Smooth muscle cell (in vitro differentiated cells): ENCODE measurements at regions not wholly inside any gene's neighbourhood (a gene's known extent, or its start where the extent isn't known, plus 50 kb on each side); places are given as distances from the start of the nearest gene placed in this dataset.

Experiments used
- DNase-seq: peaks from one replicate; lab custom pipeline; 2025; ENCODE audit not compliant: unreplicated experiment; lab: John Stamatoyannopoulos, UW
- H2AFZ ChIP-seq: fragments of 200-600 bp; sonication (generic); 2 replicates; pipeline ENCODE4 v1.6.0; 2016; ENCODE audit warnings: antibody characterized with exemption, low read depth, mild to moderate bottlenecking
- H3F3A ChIP-seq: fragments of 200-600 bp; sonication (generic); 2 replicates; pipeline ENCODE4 v1.6.0; 2017; ENCODE audit warnings: antibody characterized with exemption, low read depth
- H3K27ac ChIP-seq: fragments of 200-600 bp; sonication (generic); 2 replicates; pipeline ENCODE4 v1.5.1; 2016; ENCODE audit warnings: low read depth, mild to moderate bottlenecking
- H3K27me3 ChIP-seq: fragments of 200-600 bp; sonication (generic); 2 replicates; pipeline ENCODE4 v1.6.1; 2016; ENCODE audit warnings: low read depth, mild to moderate bottlenecking
- H3K36me3 ChIP-seq: fragments of 200-600 bp; sonication (generic); 2 replicates; pipeline ENCODE4 v1.5.1; 2016; ENCODE audit warnings: low read depth
- H3K4me1 ChIP-seq: fragments of 200-600 bp; sonication (generic); 2 replicates; pipeline ENCODE4 v1.5.1; 2016; ENCODE audit warnings: low read depth
- H3K4me2 ChIP-seq: fragments of 200-600 bp; sonication (generic); 2 replicates; pipeline ENCODE4 v1.6.0; 2016; ENCODE audit warnings: mild to moderate bottlenecking
- H3K4me3 ChIP-seq: fragments of 200-600 bp; sonication (generic); 2 replicates; pipeline ENCODE4 v1.5.1; 2016; ENCODE audit warnings: mild to moderate bottlenecking
- H3K79me2 ChIP-seq: fragments of 200-600 bp; sonication (generic); 2 replicates; pipeline ENCODE4 v1.6.0; 2016; ENCODE audit warnings: low read depth, mild to moderate bottlenecking
- H3K9ac ChIP-seq: fragments of 200-600 bp; sonication (generic); 2 replicates; pipeline ENCODE4 v1.6.0; 2016; ENCODE audit warnings: low read depth
- H3K9me3 ChIP-seq: fragments of 200-600 bp; sonication (generic); replicated peaks from 2 replicates; pipeline ENCODE4 v1.5.1; 2016; ENCODE audit warnings: low read depth
- H4K20me1 ChIP-seq: fragments of 200-600 bp; sonication (generic); 2 replicates; pipeline ENCODE4 v1.6.0; 2016; ENCODE audit warnings: low read depth
- CTCF ChIP-seq: fragments of 200-600 bp; sonication (generic); IDR thresholded peaks from 2 replicates; pipeline ENCODE4 v1.5.1; 2017; ENCODE audit warnings: borderline replicate concordance, mild to moderate bottlenecking, antibody characterized with exemption; ENCODE audit not compliant: insufficient read depth, poor library complexity, severe bottlenecking
- WGBS: methylation state at CpG from one replicate; pipeline ENCODE4 v1.1.7; 2016; ENCODE audit warnings: low lambda C conversion rate; 5-methylcytosine and 5-hydroxymethylcytosine counted together

GRCh38 chr5:107211630-107212029, 459.1 kb downstream of the EFNA5 start:
- no peaks in the 10 kb centered on the region for H3K4me1 ChIP-seq
- WGBS: 83% methylated on average over 3 of the region's 3 CpGs
- H2AFZ ChIP-seq: no peak overlapping the region
- no peaks in the 10 kb centered on the region for H4K20me1 ChIP-seq
- H3K4me3 ChIP-seq: no peak overlapping the region
- no peak overlapping the region for H3K9ac ChIP-seq
- no peak overlapping the region for H3K27ac ChIP-seq
- no peaks in the 10 kb centered on the region for H3K79me2 ChIP-seq
- no peaks in the 10 kb centered on the region for H3K9me3 ChIP-seq
- H3K27me3 ChIP-seq: no peaks in the 10 kb centered on the region
- H3K4me2 ChIP-seq: no peak overlapping the region
- H3K36me3 ChIP-seq: no peaks in the 10 kb centered on the region
- no peak for DNase-seq
- no peaks in the 10 kb centered on the region for H3F3A ChIP-seq
- no peak for TF ChIP-seq CTCF

- no peak overlapping the region for H3K4me3 ChIP-seq
- no peak overlapping the region for H3K9ac ChIP-seq
- no peaks in the 10 kb centered on the region for H3K79me2 ChIP-seq
- WGBS: 83% methylated on average over 3 of the region's 3 CpGs
- H3K4me1 ChIP-seq: no peaks in the 10 kb centered on the region
- no peak for TF ChIP-seq CTCF
- no peak overlapping the region for H3K4me2 ChIP-seq
- no peak overlapping the region for H3K27ac ChIP-seq
- no peaks in the 10 kb centered on the region for H3F3A ChIP-seq
- H3K36me3 ChIP-seq: no peaks in the 10 kb centered on the region
- no peaks in the 10 kb centered on the region for H4K20me1 ChIP-seq
- no peaks in the 10 kb centered on the region for H3K27me3 ChIP-seq
- DNase-seq: no peak
- H3K9me3 ChIP-seq: no peaks in the 10 kb centered on the region
- H2AFZ ChIP-seq: no peak overlapping the region
Observed at GRCh38 chr5:107208867-107209266, 461.9 kb downstream of the EFNA5 start.

GRCh38 chr5:107204413-107204812, 466.3 kb downstream of the EFNA5 start:
- no peak for DNase-seq
- H3K9me3 ChIP-seq: no peaks in the 10 kb centered on the region
- no peak overlapping the region for H3K4me3 ChIP-seq
- H3K4me1 ChIP-seq: no peaks in the 10 kb centered on the region
- WGBS: 86% methylated on average over 5 of the region's 5 CpGs
- no peak for TF ChIP-seq CTCF
- H3K79me2 ChIP-seq: no peaks in the 10 kb centered on the region
- H3K36me3 ChIP-seq: no peaks in the 10 kb centered on the region
- H3K27ac ChIP-seq: no peak overlapping the region
- no peaks in the 10 kb centered on the region for H3K27me3 ChIP-seq
- H2AFZ ChIP-seq: no peak overlapping the region
- no peaks in the 10 kb centered on the region for H3F3A ChIP-seq
- H4K20me1 ChIP-seq: no peaks in the 10 kb centered on the region
- no peak overlapping the region for H3K9ac ChIP-seq
- H3K4me2 ChIP-seq: no peak overlapping the region

- Histone ChIP-seq H3K4me3 (no peak overlapping the region), H3K27me3 (no peaks in the 10 kb centered on the region), H2AFZ (no peak overlapping the region), H3K27ac (no peak overlapping the region), H3K4me1 (no peaks in the 10 kb centered on the region), H3K4me2 (no peak overlapping the region), H4K20me1 (no peaks in the 10 kb centered on the region), H3K36me3 (no peaks in the 10 kb centered on the region), H3F3A (no peaks in the 10 kb centered on the region), H3K9ac (no peak overlapping the region), H3K79me2 (no peaks in the 10 kb centered on the region), H3K9me3 (no peaks in the 10 kb centered on the region)
- 98% methylated on average over 4 of the region's 4 CpGs for WGBS
- no peak for TF ChIP-seq CTCF
- DNase-seq: no peak
Observed at GRCh38 chr5:107203243-107203642, 467.5 kb downstream of the EFNA5 start.
